ENCODE measurements at regions not wholly inside any gene's neighbourhood (a gene's known extent, or its start where the extent isn't known, plus 50 kb on each side); places are given as distances from the start of the nearest gene placed in this dataset.
"Not testable (repeated sequence)": the region's sequence is repeated elsewhere in the genome, so short reads cannot be mapped to it uniquely, and the experiment has no call there.

DNA sequence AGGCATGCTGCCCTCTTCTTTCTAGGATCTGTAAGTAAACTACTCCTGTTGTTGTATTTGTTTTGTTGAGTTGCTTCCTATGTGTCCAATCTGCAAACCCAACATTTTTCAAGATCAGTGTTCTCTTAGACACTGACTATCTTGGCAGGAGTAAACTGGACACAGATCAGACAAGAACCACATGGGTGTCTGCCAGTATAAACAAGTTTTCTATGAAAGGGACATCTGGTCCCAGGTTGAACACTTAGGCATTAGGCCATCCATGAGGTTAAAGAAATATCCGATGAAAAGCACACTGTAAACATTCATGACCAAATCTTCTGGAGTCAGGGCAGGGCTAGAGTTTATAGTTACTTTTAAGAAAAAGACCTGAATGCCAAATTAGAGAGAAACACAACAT, 441.8 kb downstream of the NYAP2 start:
- DNase-seq (ENCODE audit: low read depth), result peak; percentile 86
- TF ChIP-seq CTCF (conservative IDR thresholded peaks at IDR 0.05; ENCODE audit: control insufficient read depth, insufficient read depth, low read depth, low read length), result no peak
- no peak overlapping the region for H3K4me3 ChIP-seq (ENCODE audit: control insufficient read depth, low read depth, low read length)

DNA sequence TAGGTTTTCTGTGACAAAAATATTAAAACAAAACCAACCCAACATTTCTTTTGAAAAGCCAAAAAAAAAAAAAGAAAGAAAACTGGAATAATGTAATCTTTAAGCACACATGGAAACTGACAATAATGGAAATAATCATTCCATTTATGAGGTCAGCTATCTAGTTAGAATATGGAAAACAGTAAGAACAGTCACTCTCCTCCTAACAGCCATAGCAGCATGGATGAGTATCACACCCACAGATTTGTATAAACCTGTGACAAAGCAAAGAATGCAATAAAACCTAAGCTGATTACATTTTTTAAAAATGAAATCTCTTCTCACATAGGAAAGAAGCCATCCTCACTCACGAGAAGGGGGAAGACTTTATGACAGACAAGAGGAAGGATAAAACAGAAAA, 437.8 kb downstream of the NYAP2 start:
- no peak overlapping the region for H3K4me3 ChIP-seq (ENCODE audit: control insufficient read depth, low read depth, low read length)
- no peak for TF ChIP-seq CTCF (conservative IDR thresholded peaks at IDR 0.05; ENCODE audit: control insufficient read depth, insufficient read depth, low read depth, low read length)
- DNase-seq (ENCODE audit: low read depth), result no peak

GRCh38 chr2:225824748-225825449, 425.4 kb downstream of the NYAP2 start:
- no peak for DNase-seq (ENCODE audit: low read depth)
- no peak for TF ChIP-seq CTCF (conservative IDR thresholded peaks at IDR 0.05; ENCODE audit: control insufficient read depth, insufficient read depth, low read depth, low read length)
- no peak overlapping the region for H3K4me3 ChIP-seq (ENCODE audit: control insufficient read depth, low read depth, low read length)

DNA sequence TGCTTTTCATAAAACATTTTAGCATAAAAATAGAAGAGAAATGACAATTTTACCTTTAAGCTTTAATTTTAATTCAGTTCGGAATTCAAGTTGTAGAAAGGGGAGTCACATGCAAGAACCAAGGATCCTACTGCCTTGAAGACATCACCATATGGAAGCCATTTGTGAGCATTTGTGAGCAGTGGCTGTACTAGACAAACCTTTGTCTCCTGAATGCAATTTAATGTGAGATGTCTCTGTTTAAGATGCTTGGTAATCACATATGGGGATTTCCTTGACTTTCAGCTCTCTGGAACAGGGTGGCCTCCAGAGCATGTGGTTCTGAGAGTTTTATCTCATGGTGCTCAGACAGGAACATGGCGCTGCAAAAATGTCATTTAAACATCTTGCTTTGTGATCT, 421.8 kb downstream of the NYAP2 start:
- no peak for TF ChIP-seq CTCF (conservative IDR thresholded peaks at IDR 0.05; ENCODE audit: control insufficient read depth, insufficient read depth, low read depth, low read length)
- no peak overlapping the region for H3K4me3 ChIP-seq (ENCODE audit: control insufficient read depth, low read depth, low read length)
- DNase-seq (ENCODE audit: low read depth), result no peak

- H3K4me3 ChIP-seq (ENCODE audit: control insufficient read depth, low read depth, low read length), result no peak overlapping the region
- no peak for DNase-seq (ENCODE audit: low read depth)
- no peak for TF ChIP-seq CTCF (conservative IDR thresholded peaks at IDR 0.05; ENCODE audit: control insufficient read depth, insufficient read depth, low read depth, low read length)
These were observed 421.3 kb downstream of the NYAP2 start for GRCh38 chr2:225820826-225821225.

- no peak overlapping the region for H3K4me3 ChIP-seq (ENCODE audit: control insufficient read depth, low read depth, low read length)
- DNase-seq (ENCODE audit: low read depth), result no peak
- TF ChIP-seq CTCF (conservative IDR thresholded peaks at IDR 0.05; ENCODE audit: control insufficient read depth, insufficient read depth, low read depth, low read length), result no peak
These were observed 415.0 kb downstream of the NYAP2 start for GRCh38 chr2:225814554-225814953.

- no peak overlapping the region for H3K4me3 ChIP-seq (ENCODE audit: control insufficient read depth, low read depth, low read length)
- peak; percentile 1 for DNase-seq (ENCODE audit: low read depth)
- TF ChIP-seq CTCF (conservative IDR thresholded peaks at IDR 0.05; ENCODE audit: control insufficient read depth, insufficient read depth, low read depth, low read length), result no peak
These were observed 406.6 kb downstream of the NYAP2 start for GRCh38 chr2:225806105-225806504.

DNA sequence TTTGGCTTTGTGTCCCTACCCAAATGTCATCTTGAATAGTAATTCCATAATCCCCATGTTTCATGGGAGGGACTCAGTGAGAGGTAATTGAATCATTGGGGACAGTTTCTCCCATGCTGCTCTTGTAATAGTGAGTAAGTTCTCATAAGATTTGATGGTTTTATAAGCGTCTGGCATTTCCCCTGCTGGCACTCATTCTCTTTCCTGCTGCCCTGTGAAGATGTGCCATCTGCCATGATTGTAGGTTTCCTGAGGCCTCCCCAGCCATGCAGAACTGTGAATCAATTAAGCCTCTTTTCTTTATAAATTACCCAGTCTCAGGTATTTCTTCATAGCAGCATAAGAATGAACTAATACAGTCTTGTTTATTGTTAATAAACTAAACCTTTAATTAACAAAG, 402.6 kb downstream of the NYAP2 start:
- not testable (repeated sequence) for DNase-seq (ENCODE audit: low read depth)

More for the DNA sequence above, 402.6 kb downstream of the NYAP2 start:
- H3K4me3 ChIP-seq (ENCODE audit: control insufficient read depth, low read depth, low read length), result not testable (repeated sequence)
